Fibroblast of lung (primary cell): ENCODE measurements at regions not wholly inside any gene's neighbourhood (a gene's known extent, or its start where the extent isn't known, plus 50 kb on each side); places are given as distances from the start of the nearest gene placed in this dataset.

ENCODE experiments used
- DNase-seq, 2 donors: peaks; one replicate each; pipeline versions ENCODE4 v3.0.0 to v3.0.0-alpha.2; 2010; ENCODE audit warnings: low read depth in 2 of 2
- H2AFZ ChIP-seq: 2 replicates; pipeline ENCODE4 v1.5.1; 2012; ENCODE audit warnings: low read length, control low read depth, inconsistent platforms
- H3K27ac ChIP-seq: 2 replicates; pipeline ENCODE4 v1.5.1; 2011; ENCODE audit warnings: low read length, control low read depth; ENCODE audit not compliant: insufficient read depth
- H3K27me3 ChIP-seq: 2 replicates; pipeline ENCODE4 v1.5.1; 2011; ENCODE audit warnings: mild to moderate bottlenecking, low read length; ENCODE audit not compliant: control insufficient read depth, insufficient read depth
- H3K36me3 ChIP-seq: 2 replicates; pipeline ENCODE4 v1.5.1; 2011; ENCODE audit warnings: low read length; ENCODE audit not compliant: control insufficient read depth, insufficient read depth
- H3K4me1 ChIP-seq: 2 replicates; pipeline ENCODE4 v1.5.1; 2011; ENCODE audit warnings: low read length; ENCODE audit not compliant: control insufficient read depth, insufficient read depth; ENCODE audit errors: extremely low read depth
- H3K4me2 ChIP-seq: 2 replicates; pipeline ENCODE4 v1.5.1; 2011; ENCODE audit warnings: low read length, control low read depth; ENCODE audit not compliant: insufficient read depth; ENCODE audit errors: extremely low read depth
- H3K4me3 ChIP-seq, 4 experiments: fragments of 200-600 bp in 1 of 4; sonication (generic) in 1 of 4; replicated peaks in 1 of 4; 2 replicates each; pipeline ENCODE4 v1.5.1; 2011 to 2016; ENCODE audit warnings: low read length in 4 of 4, low read depth in 3 of 4, mild to moderate bottlenecking in 3 of 4, control low read depth in 2 of 4, inconsistent platforms in 1 of 4, mixed read lengths in 1 of 4; ENCODE audit not compliant: insufficient read depth in 1 of 4; ENCODE audit errors: control extremely low read depth in 1 of 4
- H3K79me2 ChIP-seq: 2 replicates; pipeline ENCODE4 v1.5.1; 2012; ENCODE audit warnings: mild to moderate bottlenecking, low read length, inconsistent platforms; ENCODE audit not compliant: control insufficient read depth, insufficient read depth
- H3K9ac ChIP-seq: 2 replicates; pipeline ENCODE4 v1.5.1; 2011; ENCODE audit warnings: mild to moderate bottlenecking, low read length, control low read depth; ENCODE audit not compliant: insufficient read depth
- H3K9me3 ChIP-seq: 2 replicates; pipeline ENCODE4 v1.5.1; 2012; ENCODE audit warnings: low read depth, low read length; ENCODE audit not compliant: control insufficient read depth, insufficient read depth
- H4K20me1 ChIP-seq: 2 replicates; pipeline ENCODE4 v1.5.1; 2011; ENCODE audit warnings: low read length; ENCODE audit not compliant: control insufficient read depth, insufficient read depth; ENCODE audit errors: extremely low read depth
- EZH2 ChIP-seq: IDR thresholded peaks from 2 replicates; pipeline ENCODE4 v1.5.1; 2012; ENCODE audit warnings: low read length, control low read depth, mild to moderate bottlenecking; ENCODE audit errors: missing control alignments
- TF ChIP-seq, protein P1 (sequence below), 2 donors: IDR thresholded peaks in 1 of 2; conservative IDR thresholded peaks in 1 of 2; 1 replicate in 1 of 2; 2 replicates in 1 of 2; pipeline ENCODE4 v1.5.1; 2011 to 2012; ENCODE audit warnings: low read length in 2 of 2, control low read depth in 1 of 2, inconsistent platforms in 1 of 2, low read depth in 1 of 2, mild to moderate bottlenecking in 1 of 2

GRCh38 chr21:35370071-35370470 is 321.0 kb upstream of the RUNX1 start:
- no peak overlapping the region for H3K4me2 ChIP-seq
- no peak overlapping the region for H3K4me3 ChIP-seq
- DNase-seq = no peak
- H3K9ac ChIP-seq = no peak overlapping the region
- H3K36me3 ChIP-seq = no peaks in the 10 kb centered on the region
- H2AFZ ChIP-seq = no peak overlapping the region
- no peaks in the 10 kb centered on the region for H4K20me1 ChIP-seq
- H3K4me1 ChIP-seq = peaks cover 2% of the 10 kb centered on the region
- no peak overlapping the region for H3K27ac ChIP-seq
- TF ChIP-seq, protein P1, sequence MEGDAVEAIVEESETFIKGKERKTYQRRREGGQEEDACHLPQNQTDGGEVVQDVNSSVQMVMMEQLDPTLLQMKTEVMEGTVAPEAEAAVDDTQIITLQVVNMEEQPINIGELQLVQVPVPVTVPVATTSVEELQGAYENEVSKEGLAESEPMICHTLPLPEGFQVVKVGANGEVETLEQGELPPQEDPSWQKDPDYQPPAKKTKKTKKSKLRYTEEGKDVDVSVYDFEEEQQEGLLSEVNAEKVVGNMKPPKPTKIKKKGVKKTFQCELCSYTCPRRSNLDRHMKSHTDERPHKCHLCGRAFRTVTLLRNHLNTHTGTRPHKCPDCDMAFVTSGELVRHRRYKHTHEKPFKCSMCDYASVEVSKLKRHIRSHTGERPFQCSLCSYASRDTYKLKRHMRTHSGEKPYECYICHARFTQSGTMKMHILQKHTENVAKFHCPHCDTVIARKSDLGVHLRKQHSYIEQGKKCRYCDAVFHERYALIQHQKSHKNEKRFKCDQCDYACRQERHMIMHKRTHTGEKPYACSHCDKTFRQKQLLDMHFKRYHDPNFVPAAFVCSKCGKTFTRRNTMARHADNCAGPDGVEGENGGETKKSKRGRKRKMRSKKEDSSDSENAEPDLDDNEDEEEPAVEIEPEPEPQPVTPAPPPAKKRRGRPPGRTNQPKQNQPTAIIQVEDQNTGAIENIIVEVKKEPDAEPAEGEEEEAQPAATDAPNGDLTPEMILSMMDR (conservative IDR thresholded peaks at IDR 0.05 in 1 of 2, IDR thresholded peaks at IDR 0.05 in 1 of 2; ENCODE audit: low read depth in 1 of 2, low read length in 2 of 2) = no peak
- no peak for TF ChIP-seq EZH2
- H3K27me3 ChIP-seq = no peaks in the 10 kb centered on the region
- no peaks in the 10 kb centered on the region for H3K79me2 ChIP-seq
- H3K9me3 ChIP-seq = no peaks in the 10 kb centered on the region

DNA sequence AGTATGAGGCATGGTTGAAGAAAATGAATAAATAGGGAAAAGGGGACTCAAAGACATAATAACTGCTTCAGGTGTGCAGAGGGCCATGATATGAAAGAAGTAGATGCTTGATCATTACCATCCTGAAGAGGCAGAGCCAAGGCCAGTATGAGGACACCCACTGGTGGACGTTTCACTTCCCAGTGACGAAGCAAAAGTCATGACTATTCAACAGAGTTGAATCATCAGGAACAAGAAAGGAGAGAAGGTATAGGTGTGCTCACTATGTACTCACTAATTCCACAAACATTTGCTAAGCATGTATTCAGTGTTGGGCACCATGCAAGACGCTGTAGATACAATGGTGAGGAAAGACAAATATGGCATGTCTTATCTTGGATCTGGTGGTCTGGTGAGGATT is 319.2 kb upstream of the RUNX1 start:
- Histone ChIP-seq H3K4me1 (peaks cover 2% of the 10 kb centered on the region), H3K4me3 (no peak overlapping the region), H4K20me1 (no peaks in the 10 kb centered on the region), H3K27ac (no peak overlapping the region), H3K9ac (no peak overlapping the region), H3K9me3 (no peaks in the 10 kb centered on the region), H3K36me3 (no peaks in the 10 kb centered on the region), H3K79me2 (no peaks in the 10 kb centered on the region), H2AFZ (no peak overlapping the region), H3K4me2 (no peak overlapping the region), H3K27me3 (no peaks in the 10 kb centered on the region)
- no peak for DNase-seq
- TF ChIP-seq, protein P1 (conservative IDR thresholded peaks at IDR 0.05 in 1 of 2, IDR thresholded peaks at IDR 0.05 in 1 of 2; ENCODE audit: low read depth in 1 of 2, low read length in 2 of 2) = no peak
- TF ChIP-seq EZH2 = no peak

GRCh38 chr21:35367553-35367952 is 318.5 kb upstream of the RUNX1 start:
- Histone ChIP-seq H3K79me2 (no peaks in the 10 kb centered on the region), H3K4me1 (peaks cover 2% of the 10 kb centered on the region), H4K20me1 (no peaks in the 10 kb centered on the region), H3K4me2 (no peak overlapping the region), H3K9me3 (no peaks in the 10 kb centered on the region), H3K4me3 (no peak overlapping the region), H2AFZ (no peak overlapping the region), H3K36me3 (no peaks in the 10 kb centered on the region), H3K27ac (no peak overlapping the region), H3K27me3 (no peaks in the 10 kb centered on the region), H3K9ac (no peak overlapping the region)
- DNase-seq = no peak
- TF ChIP-seq EZH2 = no peak
- TF ChIP-seq, protein P1 (conservative IDR thresholded peaks at IDR 0.05 in 1 of 2, IDR thresholded peaks at IDR 0.05 in 1 of 2; ENCODE audit: low read depth in 1 of 2, low read length in 2 of 2) = no peak
